DMS114 treated with DMSO at 0.1 percent for 48 hours (cell line): ENCODE measurements at regions not wholly inside any gene's neighbourhood (a gene's known extent, or its start where the extent isn't known, plus 50 kb on each side); places are given as distances from the start of the nearest gene placed in this dataset.

Experiments
- DNase-seq: peaks from one replicate; lab custom pipeline; 2025; ENCODE audit not compliant: unreplicated experiment; lab: John Stamatoyannopoulos, UW

DNA sequence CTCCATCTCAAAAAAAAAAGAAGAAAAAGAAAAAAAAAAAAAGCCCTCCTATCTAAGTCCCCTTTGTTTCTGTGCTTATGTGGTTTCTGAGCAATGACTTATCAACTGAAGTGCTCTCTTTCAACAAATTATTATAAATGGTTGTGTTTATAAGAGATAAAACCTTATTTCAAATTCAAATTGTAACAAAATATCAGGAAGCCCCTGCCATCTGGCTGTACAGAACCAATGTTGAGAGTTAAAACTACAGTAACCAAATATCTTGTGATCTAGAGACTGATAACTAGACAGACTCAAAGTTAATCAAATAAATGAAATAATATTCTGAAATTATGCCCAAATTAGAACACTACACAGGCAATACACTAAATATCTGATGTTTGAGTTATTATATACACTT is 143.0 kb upstream of the CPNE8 start:
- no peak for DNase-seq

DNA sequence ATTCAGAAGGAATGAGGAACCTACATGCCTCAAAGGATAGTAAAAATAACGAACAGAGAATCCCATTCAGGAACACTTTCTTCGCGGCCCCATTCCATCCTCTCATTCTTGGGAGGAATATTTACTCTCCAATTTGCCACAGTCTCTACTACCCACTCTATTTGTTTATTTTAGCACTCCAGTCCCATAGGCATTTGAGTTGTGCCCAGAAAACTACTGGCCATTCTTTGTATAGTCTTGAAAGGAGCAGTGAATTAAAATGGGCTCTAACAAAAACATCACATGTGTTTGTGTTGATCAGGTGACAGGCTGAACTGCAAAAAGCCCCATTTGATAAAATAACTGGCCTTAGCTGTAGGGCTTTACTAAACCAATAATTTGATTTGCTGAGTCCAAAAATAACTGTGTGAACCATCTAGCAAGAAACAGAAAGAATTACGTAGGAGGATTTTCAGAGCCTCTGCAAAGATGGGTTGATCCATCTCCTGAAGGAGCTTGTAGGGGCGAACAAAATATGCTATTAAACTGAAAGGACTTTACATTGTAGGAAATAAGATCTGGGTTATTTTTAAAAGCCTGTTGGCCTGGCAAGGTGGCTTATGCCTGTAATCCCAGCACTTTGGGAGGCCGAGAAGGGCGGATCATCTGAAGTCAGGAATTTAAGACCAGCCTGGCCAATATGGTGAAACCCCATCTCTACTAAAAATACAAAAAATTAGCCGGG is 142.3 kb upstream of the CPNE8 start:
- no peak for DNase-seq

DNA sequence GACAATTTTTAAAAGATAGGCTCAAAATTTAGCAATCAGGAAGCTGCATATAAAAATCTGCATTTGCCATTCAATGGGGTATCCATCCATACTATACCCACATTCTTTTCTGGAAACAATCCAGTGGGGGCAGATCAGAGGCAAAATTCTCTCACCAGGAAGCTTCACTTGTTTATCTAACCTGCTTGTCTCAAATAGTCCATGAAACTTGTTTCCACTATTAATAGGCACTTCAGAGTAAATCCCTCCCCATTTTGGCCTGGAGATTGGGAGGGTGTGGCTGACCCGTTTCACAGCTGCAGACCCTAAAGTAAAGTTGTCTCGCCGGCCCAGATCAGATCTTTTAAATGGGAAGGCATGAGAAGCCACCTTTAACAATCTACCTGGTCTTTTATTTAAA is 139.4 kb upstream of the CPNE8 start:
- DNase-seq: no peak

DNA sequence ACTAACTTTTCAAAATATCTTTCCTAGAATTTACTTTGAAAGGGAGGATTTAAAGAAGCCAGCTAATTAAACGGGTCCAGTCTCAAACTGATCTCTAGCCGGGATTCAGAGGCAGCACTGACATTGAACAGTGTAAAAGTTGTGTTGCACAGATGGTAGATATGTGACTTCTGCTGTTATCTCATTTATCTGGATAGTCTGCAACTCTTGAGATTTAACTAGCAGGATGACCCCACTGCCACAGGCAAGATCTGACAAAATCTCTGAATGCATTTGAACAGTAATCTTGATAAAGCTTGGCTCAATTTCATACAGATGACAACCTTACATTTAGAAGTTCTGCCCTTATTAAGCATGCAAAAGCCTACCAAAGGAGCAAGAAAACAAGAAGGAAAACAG is 138.0 kb upstream of the CPNE8 start:
- DNase-seq: no peak

DNA sequence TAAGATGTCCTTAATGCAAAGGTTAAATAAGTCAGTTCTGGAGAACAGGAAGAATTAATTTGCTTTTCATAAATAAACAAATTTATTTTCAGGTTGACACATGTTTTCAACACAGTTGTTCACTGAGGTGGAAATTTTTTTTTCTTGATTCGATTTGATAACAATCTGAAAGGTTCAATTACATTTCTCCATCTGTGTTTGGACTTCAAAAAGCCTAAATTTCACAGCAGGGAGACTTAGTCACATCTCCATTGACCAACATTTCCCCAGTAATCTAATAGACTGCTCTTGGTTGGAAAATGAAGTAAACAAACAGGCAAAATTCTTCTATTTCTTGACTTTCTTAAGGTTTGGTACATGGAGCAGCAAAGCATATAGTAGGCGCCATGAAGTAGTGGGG is 134.9 kb upstream of the CPNE8 start:
- DNase-seq: no peak

DNA sequence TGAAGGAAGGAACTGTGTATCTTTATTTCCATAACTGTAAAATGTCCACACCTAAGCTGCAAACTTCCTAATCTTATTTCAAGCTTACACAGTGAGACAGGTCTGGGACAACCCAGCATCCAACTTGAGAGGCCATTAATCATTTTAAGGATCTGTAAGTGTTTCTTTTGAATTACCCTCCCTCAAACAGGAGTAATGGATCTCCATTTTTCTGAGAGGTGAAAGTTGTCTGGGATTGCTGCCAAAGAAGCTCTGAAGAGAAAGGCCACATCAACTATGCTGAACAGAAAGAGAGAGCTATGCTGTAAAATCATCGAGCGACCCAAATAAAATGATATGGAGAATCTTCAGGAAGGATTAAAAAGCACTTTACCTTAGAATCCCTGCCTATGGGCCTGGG is 131.7 kb upstream of the CPNE8 start:
- no peak for DNase-seq

DNA sequence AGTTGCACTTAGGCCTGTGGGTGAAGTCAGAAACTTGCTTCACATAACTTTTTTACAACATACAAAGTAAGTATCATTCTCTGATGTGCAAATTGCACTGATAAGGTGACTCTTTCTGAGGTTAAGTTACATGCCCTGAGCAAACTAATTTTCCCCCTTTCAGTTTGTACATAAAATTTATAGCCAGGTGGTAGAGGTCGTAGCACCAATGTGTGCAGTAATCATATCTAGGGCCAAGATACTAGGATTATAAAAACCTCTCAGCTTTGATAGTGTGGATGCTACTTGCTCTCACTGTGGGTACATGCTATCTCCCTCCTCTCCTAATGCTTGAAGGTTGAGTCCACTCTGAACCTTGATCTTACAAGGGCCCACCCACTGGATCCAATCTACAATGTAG is 130.7 kb upstream of the CPNE8 start:
- DNase-seq: no peak

DNA sequence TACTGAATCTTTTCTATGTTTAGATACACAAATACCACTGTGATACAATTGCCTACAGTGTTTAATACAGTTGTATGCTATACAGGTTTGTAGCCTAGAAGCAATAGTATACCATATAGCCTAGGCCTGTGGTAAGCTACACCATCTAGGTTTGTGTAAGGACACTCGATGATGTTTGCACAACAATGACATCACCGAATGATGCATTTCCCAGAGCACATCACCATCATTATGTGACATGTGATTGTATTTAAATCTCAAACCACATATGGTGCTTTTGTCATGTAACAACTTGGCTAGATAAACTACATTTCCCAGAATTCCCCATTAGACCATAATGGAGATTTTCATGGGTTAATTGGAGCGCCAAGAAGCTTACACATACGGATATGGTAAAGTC is 128.4 kb upstream of the CPNE8 start:
- no peak for DNase-seq

DNA sequence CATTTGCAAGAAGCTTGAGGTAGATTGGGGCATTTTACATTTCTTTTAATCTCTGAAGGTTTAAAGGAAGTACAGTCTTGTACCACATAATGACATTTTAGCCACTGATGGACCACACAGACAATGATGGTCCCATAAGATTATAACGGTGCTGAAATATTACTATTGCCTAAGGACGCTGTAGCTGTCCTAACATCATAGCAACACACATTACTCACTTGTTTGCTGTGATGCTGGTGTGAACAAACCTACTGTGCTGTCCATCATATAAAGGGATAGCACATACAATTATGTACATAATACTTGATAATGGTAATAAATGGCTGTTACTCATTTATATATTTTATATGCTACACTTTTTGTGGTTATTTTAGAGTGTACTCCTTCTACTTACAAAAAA is 127.1 kb upstream of the CPNE8 start:
- no peak for DNase-seq

DNA sequence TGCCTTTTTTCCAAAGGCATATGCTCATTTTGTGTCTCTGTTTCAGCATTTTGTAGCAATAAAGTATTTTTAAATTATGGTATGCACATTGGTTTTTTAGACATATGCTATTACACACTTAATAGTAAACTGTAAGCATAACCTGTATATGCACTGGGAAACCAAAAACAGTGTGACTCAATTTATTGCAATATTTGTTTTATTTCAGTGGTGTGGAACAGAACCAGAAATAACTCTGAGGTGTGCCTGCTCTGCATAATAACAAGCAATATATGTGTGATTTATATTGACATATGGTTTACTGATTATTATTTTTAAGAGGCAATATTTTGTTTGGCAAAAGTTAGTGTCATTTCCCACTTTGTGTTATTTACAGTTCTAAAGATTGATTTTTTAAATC is 126.6 kb upstream of the CPNE8 start:
- DNase-seq: no peak

DNA sequence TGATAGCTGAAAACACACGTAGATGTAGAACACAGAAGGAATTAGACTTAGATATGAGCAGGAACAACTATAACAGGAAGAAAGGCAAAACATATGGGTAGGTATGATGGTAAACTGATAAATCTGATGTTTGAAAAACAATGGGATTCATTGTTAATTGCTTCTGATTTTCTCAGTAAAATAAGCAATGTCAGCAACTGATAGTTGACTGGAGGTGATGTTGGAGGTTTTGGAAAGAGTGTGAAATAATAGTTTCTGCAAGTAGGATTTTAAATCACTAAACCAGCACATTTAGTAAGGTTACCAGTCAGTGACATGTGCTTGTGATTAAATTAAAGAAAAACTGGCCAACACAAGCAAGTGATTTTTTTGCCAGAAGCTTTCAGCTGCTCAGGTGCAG is 123.0 kb upstream of the CPNE8 start:
- DNase-seq: no peak

DNA sequence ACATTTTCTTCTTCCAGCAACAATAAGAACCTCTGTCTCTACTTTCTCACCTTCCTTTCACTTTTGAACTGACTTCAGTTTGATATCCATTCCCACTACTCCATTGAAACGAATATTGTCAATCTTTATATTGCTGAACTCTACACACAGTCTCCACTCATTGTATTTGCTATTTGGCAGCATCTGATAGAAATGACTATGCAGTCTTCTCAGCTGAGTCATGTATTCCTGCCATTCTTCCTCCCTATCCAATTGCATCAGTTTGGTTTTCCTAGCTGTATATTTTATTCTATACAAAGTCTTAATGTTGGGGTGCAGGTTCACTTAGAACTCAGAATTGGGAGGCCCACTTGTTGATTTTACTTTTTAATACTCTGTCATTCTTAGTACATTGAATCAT is 107.5 kb upstream of the CPNE8 start:
- no peak for DNase-seq

DNA sequence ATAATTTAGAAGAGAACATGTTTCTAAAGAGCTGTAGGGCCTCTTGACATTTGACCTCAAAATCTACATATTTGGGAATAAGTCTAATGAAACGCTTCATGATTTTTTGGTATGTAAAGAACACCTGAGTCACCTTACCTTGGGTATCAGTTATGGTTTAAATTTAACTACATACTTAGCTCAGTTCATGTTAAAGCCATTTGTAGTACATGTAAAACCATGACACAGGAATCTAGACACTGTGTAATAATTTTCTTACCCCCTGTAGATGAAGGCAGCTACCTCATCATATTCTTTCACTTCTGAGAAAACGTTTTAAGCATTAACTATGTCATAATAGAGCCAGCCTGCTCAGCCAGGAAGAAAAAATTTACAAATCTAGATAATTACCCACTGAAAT is 105.8 kb upstream of the CPNE8 start:
- DNase-seq: no peak

DNA sequence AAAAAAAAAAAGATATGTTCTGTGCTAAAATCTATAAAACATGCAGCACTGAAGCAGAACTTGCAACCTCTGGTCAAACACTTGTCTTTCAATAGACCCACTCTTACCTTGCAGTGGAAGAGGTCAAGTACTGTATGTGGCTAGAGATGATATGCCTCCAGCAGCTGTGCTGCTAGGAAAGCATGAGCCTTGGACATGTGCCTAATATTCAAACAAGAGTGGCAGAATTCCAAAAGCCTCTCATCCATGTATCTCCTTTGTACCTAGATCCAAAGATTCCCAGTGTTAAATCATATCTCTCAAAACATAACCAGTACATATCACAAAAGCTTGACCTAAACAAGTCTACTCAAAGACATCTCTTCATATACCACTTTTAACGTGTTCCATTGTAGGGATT is 105.0 kb upstream of the CPNE8 start:
- DNase-seq: no peak

DNA sequence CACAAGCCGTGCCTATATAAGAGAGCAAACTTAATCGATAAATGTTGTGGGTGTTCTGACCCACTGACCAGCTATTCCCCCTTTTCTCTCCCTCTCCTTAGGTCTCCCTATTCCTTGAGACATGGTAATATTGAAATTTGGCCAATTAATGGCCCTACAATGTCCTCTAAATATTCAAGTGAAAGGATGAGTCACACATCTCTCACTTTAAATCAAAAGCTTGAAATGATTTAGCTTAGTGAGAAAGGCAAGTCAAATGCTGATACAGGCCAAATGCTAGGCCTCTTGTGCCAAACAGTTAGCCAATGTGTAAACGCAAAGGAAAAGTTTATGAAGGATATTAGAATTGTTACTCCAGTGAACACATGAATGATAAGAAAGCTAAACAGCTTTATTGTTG is 102.2 kb upstream of the CPNE8 start:
- no peak for DNase-seq

DNA sequence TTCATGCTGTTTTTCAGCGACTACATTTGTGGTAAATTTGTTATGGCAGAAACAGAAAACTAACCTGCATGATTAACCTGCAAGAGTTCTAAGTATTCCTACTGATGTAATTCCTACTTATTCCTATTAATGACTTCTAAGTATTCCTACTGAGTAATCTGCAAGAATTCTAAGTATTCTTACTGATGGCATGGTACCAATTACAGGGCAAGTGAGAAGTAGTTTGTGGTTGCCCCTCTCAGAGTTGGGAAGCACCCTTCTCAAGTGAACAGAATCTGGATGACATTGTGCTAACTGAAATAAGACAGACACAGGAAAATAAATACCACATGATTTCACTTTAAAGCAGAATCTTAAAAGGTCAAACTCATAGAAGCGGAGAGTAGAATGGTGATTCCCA is 100.9 kb upstream of the CPNE8 start:
- no peak for DNase-seq

DNA sequence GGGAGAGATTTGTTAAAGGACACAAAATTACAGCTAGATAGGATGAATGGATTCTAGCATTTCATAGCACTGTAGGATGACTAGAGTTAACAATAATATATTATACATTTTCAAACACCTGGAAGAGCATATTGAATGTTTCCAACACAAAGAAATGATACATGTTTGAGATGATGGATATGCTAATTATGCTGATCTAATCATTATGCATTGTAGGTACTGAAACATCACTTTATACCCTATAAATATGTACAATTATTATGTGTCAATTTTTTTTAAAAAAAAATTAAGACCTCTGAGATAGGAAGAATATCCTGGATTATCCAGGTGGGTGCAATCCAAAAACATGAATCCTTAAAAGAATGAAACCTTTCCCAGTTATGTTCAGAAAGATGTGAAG is 100.3 kb upstream of the CPNE8 start:
- DNase-seq: no peak

DNA sequence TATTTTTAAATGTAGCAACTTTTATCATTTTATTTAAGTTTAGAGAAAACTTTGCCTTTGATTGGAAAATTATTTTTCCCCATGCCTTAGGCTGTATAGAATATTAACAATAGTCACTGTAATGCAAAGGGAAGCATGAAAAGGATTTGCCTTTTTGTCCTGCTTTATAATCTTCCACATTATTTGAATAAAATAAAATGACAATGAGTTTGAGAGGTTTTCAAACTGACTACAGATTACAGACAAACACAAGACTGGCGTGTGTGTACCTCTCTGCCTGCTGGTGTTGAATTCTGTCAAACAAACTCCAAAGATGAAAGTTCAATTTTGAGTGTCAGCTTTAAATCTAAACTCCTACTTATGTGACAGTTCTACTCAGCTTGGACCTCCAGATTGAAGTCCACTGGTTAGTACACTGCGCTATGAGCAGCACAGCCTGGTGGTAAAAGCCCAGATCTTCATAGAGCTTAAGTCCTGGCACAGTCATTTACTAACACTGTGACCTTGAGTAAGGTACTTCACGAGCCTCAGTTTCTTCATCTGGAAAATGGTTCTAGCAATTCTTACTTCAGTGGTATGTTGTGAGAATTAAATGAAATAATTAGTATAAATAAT is 98.3 kb upstream of the CPNE8 start:
- no peak for DNase-seq

DNA sequence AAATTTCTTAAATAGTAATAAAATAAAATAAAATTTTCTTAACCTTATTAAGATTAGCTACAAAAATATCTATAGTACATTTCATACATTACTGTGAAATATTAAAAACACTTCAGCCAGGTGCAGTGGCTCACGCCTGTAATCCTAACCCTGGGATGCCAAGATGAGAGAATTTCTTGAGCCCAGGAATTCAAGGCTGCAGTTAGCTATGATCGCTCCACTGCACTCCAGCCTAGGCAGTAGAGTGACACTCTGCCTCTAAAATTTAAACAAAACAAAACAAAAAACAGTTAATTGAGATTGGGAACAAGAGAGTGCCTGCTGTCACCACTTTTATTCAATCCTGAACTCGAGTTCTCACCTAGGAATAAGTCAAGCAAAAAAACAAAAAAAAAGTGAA is 95.0 kb upstream of the CPNE8 start:
- DNase-seq: no peak

DNA sequence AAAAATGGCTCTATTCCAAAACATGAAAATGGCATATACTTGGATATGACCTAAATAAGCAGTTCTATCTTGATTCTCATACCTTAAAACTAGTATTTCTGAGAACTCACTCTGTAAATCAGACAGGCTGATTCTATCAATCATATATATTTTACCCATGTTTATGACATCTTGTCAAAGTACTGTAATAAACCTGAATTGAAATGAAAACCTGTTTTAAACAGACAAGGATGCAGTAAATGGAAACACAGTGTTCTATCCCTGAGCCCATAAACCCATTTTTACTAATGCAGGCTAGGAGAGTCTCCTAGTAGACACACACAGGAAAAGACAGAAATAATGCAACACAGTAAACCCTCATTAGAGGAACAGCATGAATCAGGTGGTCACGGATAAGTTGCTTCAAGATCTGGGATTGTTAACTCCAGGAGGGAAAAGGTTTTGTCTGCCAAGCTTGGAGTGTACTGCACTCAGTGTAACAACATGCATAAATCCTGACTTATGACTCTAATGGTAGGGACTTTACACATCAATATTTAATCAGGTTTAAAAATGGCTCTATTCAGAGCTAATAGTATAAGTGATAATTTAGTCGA is 93.6 kb upstream of the CPNE8 start:
- DNase-seq: no peak

DNA sequence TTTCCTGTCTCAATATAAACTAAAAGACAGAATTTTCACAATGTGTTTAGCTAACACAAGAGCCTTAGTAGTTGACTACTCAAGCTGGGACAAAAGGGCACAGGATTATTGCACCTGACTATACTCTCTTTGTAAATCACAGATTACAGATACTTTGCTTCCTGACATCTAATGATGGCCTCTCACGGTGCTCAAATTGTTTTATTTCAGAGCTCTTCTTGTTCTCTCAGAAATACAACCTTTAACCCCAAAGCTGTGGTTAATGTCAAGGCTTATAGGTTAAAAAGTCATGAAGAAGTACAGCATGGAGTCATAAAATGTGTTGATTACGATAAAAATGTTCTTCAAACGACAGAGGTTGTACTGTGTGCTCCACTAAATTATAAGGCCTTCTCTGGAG is 89.9 kb upstream of the CPNE8 start:
- DNase-seq: no peak

DNA sequence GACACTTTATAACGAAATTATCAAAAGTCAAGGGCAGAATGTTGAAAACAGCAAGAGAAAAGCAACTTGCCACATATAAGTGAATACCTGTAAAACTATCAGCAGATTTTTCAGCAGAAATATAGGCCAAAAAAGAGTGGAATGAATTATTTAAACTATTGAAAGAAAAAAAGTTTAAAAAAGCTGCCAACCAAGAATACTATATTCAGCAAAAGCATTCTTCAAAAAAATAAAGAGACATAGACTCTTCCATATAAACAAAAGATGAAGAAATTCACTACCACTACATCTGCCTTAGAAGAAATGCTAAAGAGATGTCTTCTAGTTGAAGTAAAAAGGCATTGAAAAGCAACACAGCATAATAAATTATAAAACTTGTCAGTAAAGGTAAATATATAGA is 80.6 kb upstream of the CPNE8 start:
- no peak for DNase-seq

DNA sequence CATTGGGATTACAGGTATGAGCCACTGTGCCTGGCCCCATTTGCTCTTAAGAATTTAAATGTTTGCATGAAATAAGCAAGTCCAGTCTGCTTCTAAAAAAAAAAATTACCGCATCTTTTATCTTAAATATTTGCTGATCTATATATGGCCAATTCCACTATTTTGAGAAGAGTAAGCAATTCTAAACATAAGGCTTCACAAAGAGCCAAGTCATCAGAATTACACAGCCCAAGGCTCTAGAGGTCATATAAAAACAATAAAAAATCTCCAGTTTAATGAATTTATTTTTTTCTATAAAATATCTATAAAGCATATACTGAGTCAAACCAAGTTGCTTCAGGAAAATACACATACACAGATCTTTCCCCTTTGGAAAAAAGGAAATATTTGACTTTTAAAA is 79.0 kb upstream of the CPNE8 start:
- no peak for DNase-seq
